ENCODE measurements at regions not wholly inside any gene's neighbourhood (a gene's known extent, or its start where the extent isn't known, plus 50 kb on each side); places are given as distances from the start of the nearest gene placed in this dataset.

GRCh38 chr4:20391198-20391597 lies 139.5 kb downstream of the SLIT2 start (continued):
- TF ChIP-seq, protein P1, sequence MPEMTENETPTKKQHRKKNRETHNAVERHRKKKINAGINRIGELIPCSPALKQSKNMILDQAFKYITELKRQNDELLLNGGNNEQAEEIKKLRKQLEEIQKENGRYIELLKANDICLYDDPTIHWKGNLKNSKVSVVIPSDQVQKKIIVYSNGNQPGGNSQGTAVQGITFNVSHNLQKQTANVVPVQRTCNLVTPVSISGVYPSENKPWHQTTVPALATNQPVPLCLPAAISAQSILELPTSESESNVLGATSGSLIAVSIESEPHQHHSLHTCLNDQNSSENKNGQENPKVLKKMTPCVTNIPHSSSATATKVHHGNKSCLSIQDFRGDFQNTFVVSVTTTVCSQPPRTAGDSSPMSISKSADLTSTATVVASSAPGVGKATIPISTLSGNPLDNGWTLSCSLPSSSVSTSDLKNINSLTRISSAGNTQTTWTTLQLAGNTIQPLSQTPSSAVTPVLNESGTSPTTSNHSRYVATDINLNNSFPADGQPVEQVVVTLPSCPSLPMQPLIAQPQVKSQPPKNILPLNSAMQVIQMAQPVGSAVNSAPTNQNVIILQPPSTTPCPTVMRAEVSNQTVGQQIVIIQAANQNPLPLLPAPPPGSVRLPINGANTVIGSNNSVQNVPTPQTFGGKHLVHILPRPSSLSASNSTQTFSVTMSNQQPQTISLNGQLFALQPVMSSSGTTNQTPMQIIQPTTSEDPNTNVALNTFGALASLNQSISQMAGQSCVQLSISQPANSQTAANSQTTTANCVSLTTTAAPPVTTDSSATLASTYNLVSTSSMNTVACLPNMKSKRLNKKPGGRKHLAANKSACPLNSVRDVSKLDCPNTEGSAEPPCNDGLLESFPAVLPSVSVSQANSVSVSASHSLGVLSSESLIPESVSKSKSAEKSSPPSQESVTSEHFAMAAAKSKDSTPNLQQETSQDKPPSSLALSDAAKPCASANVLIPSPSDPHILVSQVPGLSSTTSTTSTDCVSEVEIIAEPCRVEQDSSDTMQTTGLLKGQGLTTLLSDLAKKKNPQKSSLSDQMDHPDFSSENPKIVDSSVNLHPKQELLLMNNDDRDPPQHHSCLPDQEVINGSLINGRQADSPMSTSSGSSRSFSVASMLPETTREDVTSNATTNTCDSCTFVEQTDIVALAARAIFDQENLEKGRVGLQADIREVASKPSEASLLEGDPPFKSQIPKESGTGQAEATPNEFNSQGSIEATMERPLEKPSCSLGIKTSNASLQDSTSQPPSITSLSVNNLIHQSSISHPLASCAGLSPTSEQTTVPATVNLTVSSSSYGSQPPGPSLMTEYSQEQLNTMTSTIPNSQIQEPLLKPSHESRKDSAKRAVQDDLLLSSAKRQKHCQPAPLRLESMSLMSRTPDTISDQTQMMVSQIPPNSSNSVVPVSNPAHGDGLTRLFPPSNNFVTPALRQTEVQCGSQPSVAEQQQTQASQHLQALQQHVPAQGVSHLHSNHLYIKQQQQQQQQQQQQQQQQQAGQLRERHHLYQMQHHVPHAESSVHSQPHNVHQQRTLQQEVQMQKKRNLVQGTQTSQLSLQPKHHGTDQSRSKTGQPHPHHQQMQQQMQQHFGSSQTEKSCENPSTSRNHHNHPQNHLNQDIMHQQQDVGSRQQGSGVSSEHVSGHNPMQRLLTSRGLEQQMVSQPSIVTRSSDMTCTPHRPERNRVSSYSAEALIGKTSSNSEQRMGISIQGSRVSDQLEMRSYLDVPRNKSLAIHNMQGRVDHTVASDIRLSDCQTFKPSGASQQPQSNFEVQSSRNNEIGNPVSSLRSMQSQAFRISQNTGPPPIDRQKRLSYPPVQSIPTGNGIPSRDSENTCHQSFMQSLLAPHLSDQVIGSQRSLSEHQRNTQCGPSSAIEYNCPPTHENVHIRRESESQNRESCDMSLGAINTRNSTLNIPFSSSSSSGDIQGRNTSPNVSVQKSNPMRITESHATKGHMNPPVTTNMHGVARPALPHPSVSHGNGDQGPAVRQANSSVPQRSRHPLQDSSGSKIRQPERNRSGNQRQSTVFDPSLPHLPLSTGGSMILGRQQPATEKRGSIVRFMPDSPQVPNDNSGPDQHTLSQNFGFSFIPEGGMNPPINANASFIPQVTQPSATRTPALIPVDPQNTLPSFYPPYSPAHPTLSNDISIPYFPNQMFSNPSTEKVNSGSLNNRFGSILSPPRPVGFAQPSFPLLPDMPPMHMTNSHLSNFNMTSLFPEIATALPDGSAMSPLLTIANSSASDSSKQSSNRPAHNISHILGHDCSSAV (CRISPR knock-in tag; IDR thresholded peaks at IDR 0.05; ENCODE audit: borderline replicate concordance) = no peak
- TF ChIP-seq CHCHD3 (CRISPR knock-in tag; IDR thresholded peaks at IDR 0.05) (no peak), RBFOX2 (IDR thresholded peaks at IDR 0.05; ENCODE audit: low read depth, low read length) (no peak), MYNN (CRISPR knock-in tag; IDR thresholded peaks at IDR 0.05; ENCODE audit: low read depth) (no peak), SIX4 (CRISPR knock-in tag; IDR thresholded peaks at IDR 0.05) (no peak), CENPX (CRISPR knock-in tag; IDR thresholded peaks at IDR 0.05) (no peak), DNMT1 (CRISPR knock-in tag; IDR thresholded peaks at IDR 0.05) (no peak), TCF7 (IDR thresholded peaks at IDR 0.05; ENCODE audit: low read depth) (no peak)
- TF ChIP-seq, protein P2, sequence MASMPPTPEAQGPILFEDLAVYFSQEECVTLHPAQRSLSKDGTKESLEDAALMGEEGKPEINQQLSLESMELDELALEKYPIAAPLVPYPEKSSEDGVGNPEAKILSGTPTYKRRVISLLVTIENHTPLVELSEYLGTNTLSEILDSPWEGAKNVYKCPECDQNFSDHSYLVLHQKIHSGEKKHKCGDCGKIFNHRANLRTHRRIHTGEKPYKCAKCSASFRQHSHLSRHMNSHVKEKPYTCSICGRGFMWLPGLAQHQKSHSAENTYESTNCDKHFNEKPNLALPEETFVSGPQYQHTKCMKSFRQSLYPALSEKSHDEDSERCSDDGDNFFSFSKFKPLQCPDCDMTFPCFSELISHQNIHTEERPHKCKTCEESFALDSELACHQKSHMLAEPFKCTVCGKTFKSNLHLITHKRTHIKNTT (CRISPR knock-in tag; IDR thresholded peaks at IDR 0.05) = no peak
